DOHH2 (cell line): ENCODE measurements at regions not wholly inside any gene's neighbourhood (a gene's known extent, or its start where the extent isn't known, plus 50 kb on each side); places are given as distances from the start of the nearest gene placed in this dataset.

Source experiments
- CTCF ChIP-seq: fragments of 200-600 bp; sonication (generic); IDR thresholded peaks from one replicate; pipeline ENCODE4 v1.5.1; 2014; ENCODE audit warnings: antibody characterized with exemption, mild to moderate bottlenecking, low read depth, low read length; ENCODE audit not compliant: poor library complexity, severe bottlenecking
- EZH2phosphoT487 ChIP-seq: fragments of 200-600 bp; sonication (generic); IDR thresholded peaks from 2 replicates; pipeline ENCODE4 v1.6.1; 2017; ENCODE audit warnings: borderline replicate concordance, mild to moderate bottlenecking, antibody characterized with exemption, low read length, moderate library complexity, mixed read lengths

GRCh38 chr3:35187908-35188307, 451.4 kb upstream of the ARPP21 start:
- TF ChIP-seq CTCF (no peak), EZH2phosphoT487 (no peak)
